ENCODE measurements at regions not wholly inside any gene's neighbourhood (a gene's known extent, or its start where the extent isn't known, plus 50 kb on each side); places are given as distances from the start of the nearest gene placed in this dataset.
"Not testable (repeated sequence)": the region's sequence is repeated elsewhere in the genome, so short reads cannot be mapped to it uniquely, and the experiment has no call there.

DNA sequence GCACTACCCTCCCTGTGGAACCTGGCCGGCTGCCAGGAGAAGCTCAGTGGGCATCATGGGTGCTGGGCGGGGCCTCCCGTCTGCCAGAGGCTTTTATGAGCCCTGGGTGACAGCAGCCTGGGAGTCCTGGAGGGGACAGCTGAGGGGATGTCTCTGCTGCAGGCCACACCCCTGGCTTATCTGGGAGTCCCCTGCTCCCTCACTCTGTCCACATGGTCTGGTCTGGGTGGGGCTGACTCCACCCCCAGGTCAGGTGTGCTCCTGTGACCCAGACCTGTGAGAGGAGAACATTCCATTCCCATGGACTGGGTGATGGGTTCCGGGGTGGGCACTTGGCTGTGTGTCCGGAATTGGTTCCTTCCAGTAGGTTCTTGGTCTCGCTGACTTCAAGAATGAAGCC is 369.3 kb upstream of the SFSWAP start:
- not testable (repeated sequence) for DNase-seq (ENCODE audit: low read depth in 2 of 2)

DNA sequence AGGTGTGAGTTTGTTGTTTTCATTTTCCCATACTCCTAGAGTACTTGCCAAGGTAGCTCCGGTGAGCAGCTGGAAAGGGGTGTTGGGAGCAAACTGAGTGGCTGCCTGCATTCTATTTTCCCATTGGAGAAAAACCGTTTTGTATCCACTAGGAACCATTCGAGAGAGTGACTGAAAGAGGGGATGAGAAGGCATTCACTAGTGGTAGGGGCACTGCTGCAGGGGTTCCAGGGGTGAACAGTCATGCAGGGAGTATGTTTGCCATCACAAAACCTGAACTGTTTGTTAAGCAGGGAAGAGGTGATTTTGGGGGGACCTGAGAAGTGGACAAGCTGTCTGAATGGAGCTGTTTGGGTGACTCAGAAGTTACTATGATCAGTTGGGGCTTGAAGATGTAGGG is 367.5 kb upstream of the SFSWAP start:
- not testable (repeated sequence) for DNase-seq (ENCODE audit: low read depth in 2 of 2)

DNA sequence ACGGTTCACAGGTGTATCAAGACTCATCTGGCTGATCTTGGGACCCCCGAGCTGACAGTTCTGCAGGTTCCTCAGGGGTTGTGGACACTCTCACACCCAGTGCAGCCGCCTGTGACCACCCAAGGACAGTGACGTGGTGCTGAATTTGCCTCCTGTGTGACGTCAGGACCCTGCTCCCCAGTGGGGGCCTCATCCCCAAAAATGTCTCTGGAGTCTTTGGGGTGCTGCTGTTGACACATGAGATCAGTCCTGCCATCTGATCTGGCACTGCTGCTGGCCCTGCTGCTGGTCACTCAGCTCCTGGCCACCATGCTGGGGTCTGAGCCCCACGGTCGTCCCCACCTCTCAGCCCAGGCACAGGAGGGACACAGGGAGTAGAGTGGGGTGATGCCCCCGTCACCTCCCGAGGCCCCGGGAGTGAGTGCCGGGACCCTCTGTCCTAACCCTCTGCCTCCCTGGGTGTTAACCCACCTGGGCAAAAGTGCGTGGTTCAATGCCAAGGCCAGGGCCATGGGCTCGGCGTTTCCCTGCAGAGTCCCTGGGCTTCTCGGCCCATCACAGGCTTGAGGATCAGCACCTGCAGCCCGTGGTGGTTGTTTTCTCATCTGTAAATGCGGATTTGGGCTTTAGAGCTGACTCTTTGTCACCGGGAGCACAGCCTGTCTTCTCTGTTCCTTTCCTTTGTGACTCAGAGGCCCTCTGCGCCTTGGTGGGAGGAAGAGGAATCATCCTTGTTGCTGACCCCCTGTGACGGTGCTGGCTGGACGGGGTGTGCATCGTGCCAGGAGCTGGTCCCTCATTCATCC is 366.0 kb upstream of the SFSWAP start:
- not testable (repeated sequence) for DNase-seq (ENCODE audit: low read depth in 2 of 2)

DNA sequence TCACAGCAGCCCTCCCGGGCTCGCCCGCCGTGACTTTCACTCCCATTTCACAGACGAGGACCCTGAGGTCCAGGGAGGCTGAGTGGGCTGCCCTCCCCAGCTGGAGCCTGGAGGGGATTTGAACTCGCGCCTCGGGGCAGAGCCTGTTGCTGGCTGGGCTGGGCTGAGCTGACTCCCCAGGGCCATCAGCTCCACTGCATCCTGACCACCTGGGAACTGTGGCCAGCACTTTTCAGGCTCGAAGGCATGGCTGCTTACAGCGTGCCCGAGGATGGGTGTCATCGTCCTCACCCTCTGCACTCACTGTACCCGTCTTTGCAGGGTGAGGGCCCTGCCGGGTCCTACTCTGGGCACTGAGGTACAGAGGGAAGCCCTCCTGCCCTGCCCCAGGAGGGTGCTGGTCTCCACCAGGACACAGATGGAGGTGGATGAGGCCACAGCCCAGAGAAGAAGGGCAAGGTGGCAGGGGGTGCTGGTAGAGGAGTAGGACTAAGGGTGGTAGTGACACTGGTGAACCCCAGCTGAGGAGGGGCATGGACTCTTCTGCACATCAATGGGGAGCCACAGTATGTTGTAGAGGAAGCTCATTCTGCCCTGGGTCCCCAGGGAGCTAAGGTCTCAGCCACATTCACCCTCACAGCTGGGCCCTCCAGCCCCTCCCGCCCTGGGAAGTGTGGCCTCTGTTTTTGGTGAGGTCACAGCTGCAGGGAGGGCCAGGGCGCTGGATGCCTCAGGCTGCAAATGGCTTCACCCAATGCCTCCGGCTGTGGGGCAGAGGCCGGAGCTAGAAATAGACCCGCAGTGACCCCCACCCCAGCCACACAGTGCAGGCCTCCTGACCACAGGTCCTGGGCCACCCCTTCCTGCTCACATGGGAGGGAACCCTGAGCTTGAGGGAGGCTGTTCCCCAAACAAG is 365.1 kb upstream of the SFSWAP start:
- no peak for DNase-seq (ENCODE audit: low read depth in 2 of 2)

DNA sequence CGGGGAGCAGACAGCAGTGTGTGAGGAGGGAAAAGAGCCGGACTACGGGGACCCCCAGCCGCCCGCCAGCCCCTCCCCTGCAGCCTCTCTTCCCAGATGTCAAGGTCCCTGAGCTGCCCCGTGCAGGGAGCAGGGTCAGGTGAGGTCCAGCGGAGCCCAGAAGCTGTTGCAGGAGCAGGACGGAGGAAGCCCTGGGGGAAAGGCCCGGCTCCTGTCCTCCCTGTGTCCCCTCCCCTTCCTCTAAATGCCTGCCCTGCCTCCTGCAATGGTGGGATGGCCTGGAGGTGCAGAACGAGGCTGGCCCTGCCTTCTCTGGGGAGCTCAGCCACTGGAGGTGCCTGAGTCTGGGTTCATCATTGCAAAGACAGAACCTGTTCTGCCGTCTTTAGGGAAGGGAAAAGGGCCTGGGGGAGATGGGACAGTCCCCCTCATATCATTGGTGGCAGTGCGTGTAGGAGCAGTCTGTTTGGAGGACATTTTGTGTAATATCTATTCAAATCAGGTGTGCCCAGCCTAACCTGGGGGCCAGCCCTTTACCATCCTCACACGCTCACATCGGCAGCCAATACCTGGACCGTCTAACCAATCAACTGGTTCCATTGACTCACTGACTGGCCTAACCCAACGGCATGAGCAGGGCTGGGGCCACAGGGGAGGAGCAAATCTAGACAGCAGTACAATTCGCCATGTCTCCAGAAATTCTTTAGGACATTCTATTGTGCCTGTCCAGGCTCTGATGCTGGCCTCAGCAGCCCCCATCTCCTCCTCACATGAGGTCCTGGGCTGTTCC is 364.1 kb upstream of the SFSWAP start:
- no peak for DNase-seq (ENCODE audit: low read depth in 2 of 2)

DNA sequence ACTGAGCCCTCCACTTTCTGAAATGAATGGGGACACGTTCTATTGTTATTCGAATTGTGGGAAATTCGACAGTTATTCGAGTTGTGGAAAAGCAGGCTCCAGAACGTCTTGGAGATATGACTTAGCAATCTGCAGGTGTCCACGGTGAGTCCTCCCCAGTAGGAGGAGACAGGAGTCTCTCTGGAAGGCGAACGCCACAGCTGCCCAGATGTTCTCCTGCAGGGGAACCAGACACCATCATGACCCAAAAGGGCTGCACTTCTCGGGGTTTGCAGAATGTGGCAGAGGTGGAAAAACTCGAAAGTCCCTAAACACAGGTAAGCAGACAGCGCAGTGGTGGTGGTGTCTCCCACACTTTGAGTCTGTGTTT is 363.6 kb upstream of the SFSWAP start:
- DNase-seq (ENCODE audit: low read depth in 2 of 2) = no peak

DNA sequence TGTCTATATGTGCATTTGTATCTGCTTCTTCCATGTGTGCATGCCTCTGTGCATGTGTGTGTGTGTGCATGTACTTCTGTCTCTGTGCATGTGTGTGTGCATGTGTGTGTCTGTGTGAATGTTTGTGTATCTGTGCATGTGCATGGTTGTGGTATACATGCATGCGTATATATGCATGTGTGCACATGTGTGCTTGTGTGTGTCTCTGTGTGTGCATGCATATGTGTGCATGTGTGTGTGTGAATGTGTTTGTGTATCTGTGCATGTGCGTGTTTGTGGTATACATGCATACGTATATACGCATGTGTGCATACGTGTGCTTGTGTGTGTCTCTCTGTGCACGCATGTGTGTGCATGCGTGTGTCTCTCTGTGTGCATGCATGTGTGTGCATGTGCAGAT is 363.2 kb upstream of the SFSWAP start:
- no peak for DNase-seq (ENCODE audit: low read depth in 2 of 2)

DNA sequence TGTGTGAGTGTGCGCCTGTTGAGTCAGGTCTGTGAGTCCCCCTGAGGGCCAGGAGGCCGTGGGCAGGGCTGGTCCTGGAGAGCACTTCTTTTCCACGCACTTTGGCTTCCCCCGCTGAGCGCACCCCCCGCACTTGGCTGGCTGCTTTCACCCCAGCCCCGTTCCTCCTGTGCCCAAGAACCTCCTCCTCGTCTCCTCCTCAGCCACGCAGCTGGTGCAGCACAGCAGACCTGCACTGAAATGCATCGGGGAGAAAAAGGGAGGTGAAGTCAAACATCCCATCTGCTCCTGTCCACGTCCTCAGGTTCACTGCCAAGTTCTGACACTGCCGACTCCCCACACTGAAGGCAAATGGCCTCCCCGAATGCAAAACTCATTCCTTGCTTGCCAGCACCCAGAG is 362.7 kb upstream of the SFSWAP start:
- no peak for DNase-seq (ENCODE audit: low read depth in 2 of 2)

DNA sequence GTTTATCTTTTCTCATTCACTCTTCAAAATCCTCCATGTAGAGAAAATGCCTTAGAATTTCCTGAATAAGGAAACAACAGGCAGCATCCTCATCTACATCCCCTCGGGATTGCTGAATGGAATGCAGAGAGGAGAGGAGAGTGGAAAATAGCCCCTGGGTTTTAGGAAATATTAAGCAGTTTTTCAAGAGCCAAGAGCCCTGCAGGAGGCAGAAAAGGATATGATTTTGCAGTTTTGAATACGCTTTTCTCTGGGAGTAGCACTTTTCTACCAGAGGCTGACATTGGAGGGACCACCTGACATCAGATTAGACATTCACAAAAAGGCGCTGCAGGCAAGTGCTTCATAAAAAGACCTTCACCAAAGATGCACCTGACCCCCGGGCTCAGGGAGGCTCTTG is 362.2 kb upstream of the SFSWAP start:
- DNase-seq (ENCODE audit: low read depth in 2 of 2) = no peak

DNA sequence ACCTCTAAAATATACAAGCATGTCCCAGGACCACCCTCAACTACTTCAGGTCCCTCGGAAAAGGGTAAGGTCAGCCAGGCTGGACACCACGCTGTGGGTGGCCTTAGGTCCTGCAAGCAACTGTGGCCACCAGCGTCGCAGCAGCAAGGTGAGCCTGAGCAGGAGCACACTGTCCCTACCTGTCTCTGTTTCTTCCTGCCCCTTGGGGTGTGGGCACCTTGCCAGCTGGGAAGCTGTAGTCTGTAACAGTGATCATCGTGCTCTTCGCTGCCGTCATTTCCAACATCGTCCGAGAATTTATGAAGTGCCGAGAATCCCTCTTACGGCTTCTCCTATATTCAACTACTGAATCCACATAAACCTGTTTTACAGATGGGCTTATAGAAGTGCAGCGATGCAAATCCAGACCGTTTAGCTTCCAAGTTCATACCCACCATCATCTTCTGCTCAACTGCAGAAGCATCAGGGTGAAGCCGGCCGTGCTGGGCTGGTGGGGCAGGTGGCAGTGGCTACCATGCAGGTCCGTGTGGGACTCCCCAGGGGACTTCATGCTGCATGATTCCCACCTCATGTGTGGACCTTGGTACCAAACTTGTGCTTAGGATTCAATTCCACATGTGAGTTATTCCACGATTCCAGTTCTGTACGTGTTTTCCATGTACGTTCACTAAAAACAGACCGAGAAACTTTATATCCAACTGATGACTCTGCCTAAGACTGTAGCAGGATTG is 361.3 kb upstream of the SFSWAP start:
- DNase-seq (ENCODE audit: low read depth in 2 of 2) = no peak

DNA sequence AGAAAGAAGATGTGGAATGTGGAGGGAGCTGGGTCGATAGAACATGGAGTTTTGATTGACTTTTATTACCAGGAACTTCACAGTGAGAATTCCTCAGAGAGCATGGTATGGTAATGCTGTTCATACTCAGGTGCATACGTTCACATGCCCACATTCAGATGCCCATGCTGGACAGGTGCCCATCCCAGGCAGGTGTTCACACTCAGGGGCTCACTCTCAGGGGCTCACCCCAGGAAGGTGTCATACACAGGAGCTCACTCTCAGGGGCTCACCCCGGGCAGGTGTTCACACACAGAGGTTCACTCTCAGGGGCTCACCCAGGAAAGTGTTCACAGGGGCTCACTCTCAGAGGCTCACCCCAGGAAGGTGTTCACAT is 360.0 kb upstream of the SFSWAP start:
- no peak for DNase-seq (ENCODE audit: low read depth in 2 of 2)

DNA sequence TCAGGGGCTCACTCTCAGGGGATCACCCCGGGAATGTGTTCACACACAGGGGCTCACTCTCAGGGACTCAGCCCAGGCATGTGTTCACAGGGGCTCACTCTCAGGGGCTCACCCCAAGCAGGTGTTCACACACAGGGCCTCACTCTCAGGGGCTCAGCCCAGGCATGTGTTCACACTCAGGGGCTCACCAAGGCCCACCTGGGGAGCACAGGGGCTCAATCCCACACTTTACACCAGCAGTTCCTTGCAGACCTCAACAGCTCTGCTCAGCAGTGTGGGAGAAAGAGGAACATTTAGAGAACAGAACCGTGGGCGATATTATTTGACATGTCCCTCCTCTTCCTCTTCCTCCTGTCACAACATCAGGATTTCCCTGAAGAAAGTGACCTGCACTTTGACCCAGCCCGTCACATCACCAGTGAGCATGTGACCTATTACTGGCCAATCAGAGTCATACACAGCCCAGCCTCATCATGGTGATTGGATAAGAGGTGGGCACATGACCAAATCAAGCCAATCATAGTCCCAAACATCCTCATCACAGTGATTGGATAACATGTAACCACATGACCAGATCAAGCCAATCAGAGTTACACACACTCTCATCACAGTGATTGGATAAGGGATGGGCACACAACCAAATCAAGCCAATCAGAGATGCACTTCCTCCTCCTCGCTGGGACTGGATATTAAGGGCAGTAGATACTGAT is 359.4 kb upstream of the SFSWAP start:
- DNase-seq (ENCODE audit: low read depth in 2 of 2) = no peak

DNA sequence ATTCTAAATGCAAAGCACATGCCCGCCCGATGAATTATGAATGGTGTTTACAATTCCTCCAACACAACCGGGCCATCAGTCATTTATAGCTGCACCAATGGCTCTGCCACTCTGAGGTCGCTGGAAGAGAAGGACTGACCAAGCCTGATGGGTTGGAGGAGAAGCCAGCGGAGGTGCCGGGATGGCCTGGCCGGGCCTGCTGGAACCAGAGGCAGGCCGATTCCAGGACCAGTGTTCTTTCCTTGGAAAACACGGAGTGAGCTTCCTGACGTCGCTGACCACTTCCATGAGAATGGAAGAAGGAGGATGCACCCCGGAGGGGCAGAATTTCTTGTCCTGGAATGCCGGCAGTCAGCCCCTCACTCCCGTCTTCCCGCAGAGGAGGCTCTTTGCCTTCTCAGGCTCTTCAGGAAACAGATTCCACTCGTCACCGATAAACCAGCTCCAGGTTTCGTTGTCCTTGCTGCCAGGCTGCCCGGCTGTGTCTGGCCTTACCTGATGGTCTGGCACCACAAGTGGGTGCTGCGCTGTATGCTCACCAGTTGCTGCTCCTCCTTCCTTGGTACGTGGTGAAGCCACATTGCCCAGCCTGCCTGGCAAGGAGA is 358.5 kb upstream of the SFSWAP start:
- DNase-seq (ENCODE audit: low read depth in 2 of 2) = no peak

DNA sequence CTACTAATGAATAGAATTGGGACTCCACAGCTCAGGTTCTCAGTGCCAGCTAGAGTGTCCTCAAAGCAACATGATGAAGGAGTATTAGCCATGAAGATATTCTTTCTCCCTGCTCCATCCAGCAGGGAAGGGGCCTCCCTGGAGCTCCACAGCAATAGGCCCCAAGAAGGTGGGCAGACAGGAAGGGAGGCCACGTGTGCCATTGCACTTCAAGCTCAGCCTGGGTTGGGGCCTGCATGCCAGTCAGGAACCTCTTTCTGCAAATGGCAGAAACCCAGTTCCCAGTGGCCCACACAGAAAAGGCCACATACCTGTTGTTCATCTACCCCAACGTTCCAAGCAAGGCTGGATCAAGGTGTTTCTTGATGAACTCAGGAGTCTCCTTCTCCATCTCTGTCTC is 357.5 kb upstream of the SFSWAP start:
- DNase-seq (ENCODE audit: low read depth in 2 of 2) = no peak

DNA sequence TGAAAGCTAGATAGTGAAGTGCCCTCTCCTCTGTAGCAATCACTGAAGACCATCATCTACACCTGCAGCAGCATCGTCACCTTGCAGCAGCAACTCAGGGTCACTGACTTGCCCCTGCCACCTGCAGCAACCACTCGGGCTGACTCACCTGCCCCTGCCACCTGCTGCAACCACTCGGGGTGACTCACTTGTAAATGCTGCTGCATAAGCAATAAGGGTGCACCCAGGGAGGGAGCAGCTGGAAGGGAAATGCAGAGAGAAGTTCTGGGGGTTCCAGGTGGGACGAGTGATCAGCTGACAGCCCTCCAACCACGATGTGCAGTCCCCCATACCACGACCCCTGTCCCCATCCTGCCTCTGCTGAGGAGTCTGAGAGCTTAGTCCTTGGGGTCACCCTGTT is 357.1 kb upstream of the SFSWAP start:
- DNase-seq (ENCODE audit: low read depth in 2 of 2) = no peak

DNA sequence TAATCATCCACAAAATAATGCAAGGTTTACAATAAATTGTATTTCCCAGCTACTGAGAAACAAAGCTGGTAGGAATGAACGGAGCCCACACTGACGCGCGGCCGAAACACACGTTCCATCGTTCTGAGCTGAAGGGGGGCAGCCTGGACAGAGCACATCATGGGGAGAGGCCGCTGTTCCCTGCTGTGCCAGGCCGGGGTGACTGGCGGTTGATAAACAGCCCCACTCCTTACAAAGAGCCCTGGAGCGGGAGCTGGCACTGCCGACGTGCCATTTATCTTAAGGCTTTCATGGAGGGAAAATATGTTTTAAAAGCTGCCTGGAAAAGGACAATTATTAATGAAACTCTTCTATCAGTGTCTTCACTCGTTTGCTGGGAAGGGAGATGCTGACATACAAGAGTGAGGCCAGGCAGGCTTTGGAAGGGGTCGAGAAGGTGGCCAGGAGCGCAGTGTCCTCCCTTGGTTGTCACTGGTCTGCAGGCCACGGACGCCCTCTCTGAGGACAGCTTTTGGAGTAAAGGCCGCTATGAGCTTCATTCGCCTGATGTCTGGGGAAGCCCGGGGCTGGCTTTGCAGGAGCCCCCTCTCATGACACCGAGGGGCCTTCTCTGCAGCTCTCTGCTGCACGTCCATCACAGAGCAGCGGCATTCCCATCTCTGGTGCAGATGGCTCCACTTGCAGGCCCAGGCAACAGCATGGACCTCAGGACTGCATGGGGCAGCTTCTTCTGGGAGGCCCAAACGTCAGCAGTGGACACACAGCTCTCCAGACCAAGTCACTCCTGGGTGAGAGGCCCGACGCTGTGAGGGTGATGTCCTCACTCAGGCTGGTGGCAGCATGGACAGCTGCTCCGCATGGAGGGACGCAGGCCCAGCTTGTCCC is 355.3 kb upstream of the SFSWAP start:
- DNase-seq (ENCODE audit: low read depth in 2 of 2) = no peak

DNA sequence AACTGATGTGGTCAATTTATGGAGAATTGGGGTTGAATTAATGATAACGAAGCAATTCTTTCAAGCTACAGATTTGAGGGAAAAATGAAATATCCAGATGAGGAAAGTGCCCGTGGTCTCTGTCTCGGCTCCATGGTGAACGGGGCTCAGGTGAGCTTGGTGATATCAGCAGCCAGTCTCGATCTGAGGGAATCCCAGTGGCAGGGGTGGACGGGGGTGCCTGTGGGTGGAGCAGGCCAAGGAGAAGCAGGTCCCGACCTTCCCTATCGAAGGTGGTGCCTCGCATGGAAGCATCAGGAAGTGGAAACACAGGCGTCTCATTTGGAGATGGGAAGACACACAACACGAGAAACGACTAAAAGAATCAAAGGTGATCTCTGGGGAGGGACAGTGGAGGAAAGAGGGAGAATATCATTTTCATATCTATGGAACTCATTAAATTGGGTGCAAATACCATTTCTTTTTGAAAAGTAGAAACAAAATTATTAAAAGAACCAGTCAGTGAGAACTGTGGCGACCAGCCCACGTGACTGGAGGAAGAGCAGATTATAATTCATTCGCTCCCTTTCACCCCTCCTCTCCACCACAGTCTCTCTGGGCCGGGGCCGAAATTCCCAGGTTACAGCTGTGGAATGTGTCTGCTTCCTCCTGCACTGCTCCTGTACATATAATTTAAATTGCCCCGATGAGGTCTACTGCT is 354.3 kb upstream of the SFSWAP start:
- no peak for DNase-seq (ENCODE audit: low read depth in 2 of 2)

DNA sequence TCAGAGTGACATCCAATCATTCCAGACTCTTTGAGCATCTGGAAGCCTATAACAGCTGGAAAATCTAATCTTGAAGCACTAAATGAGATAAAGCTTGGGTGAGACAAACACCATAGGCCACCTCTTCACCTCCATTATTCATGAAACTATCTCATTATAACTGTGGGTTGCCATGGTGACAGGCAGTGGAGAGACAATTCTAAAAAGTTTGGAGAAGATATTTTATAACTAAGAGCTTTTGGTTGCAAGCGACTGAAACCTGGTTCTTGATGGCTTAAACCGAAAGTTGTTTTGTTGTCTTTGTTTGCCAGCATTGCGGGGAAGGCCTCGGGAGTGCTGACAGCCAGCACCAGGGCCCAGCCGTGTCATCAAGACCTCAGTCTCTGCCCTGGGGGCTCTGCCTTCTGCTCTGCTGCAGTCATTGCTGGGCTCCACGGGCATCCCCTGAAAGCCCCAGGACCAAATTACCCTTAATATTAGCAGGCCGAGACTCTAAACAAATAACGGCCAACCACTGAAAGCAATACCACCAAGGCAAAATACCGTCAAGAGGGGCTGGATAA is 353.6 kb upstream of the SFSWAP start:
- no peak for DNase-seq (ENCODE audit: low read depth in 2 of 2)

DNA sequence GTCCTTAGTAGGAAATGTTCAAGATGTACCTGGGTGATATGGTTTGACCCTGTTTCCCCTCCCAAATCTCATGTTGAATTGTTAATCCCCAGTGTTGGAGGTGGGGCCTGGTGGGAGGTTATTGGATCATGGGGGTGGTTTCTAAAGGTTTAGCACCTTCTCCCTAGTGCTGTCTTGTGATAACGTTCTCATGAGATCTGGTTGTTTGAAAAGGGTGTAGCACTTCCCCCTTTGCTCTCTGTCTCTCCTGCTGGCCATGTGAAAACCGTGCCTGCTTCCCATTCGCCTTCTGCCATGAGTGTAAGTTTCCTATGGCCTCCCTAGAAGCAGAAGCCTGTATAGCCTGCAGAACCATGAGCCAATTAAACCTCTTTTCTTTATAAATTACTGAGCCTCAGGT is 353.0 kb upstream of the SFSWAP start:
- no peak for DNase-seq (ENCODE audit: low read depth in 2 of 2)
